IPS DF 4.7 (cell line): ENCODE measurements at regions not wholly inside any gene's neighbourhood (a gene's known extent, or its start where the extent isn't known, plus 50 kb on each side); places are given as distances from the start of the nearest gene placed in this dataset.

Source experiments
- DNase-seq: peaks from one replicate; pipeline ENCODE4 v3.0.0-alpha.2; 2013; ENCODE audit warnings: low spot score; ENCODE audit errors: extremely low read depth

GRCh38 chr21:21722731-21723130, 724.5 kb downstream of the NCAM2 start:
- DNase-seq: no peak

- no peak for DNase-seq
These were observed 732.3 kb downstream of the NCAM2 start for GRCh38 chr21:21730512-21730911.

GRCh38 chr21:21731626-21732025, 733.4 kb downstream of the NCAM2 start:
- no peak for DNase-seq

GRCh38 chr21:21734088-21734487, 735.9 kb downstream of the NCAM2 start:
- no peak for DNase-seq

GRCh38 chr21:21737186-21737585, 739.0 kb downstream of the NCAM2 start:
- no peak for DNase-seq

- no peak for DNase-seq
These were observed 742.0 kb downstream of the NCAM2 start for GRCh38 chr21:21740207-21740606.

GRCh38 chr21:21750124-21750825, 752.1 kb downstream of the NCAM2 start:
- no peak for DNase-seq

GRCh38 chr21:21751286-21751685, 753.1 kb downstream of the NCAM2 start:
- DNase-seq: no peak

- DNase-seq: no peak
These were observed 764.6 kb downstream of the NCAM2 start for GRCh38 chr21:21762855-21763254.

GRCh38 chr21:21764281-21764680, 766.1 kb downstream of the NCAM2 start:
- no peak for DNase-seq

- DNase-seq: no peak
These were observed 769.1 kb downstream of the NCAM2 start for GRCh38 chr21:21767276-21767675.

- no peak for DNase-seq
These were observed 790.4 kb downstream of the NCAM2 start for GRCh38 chr21:21788591-21788990.

- no peak for DNase-seq
These were observed 803.7 kb downstream of the NCAM2 start for GRCh38 chr21:21801921-21802320.

- DNase-seq: no peak
These were observed 808.7 kb downstream of the NCAM2 start for GRCh38 chr21:21806711-21807597.

- DNase-seq: no peak
These were observed 809.3 kb downstream of the NCAM2 start for GRCh38 chr21:21807598-21807903.

- DNase-seq: no peak
These were observed 815.1 kb downstream of the NCAM2 start for GRCh38 chr21:21813289-21813688.

- DNase-seq: no peak
These were observed 815.7 kb downstream of the NCAM2 start for GRCh38 chr21:21813934-21814333.

GRCh38 chr21:21816778-21817177, 818.6 kb downstream of the NCAM2 start:
- no peak for DNase-seq

GRCh38 chr21:21818898-21819297, 820.7 kb downstream of the NCAM2 start:
- DNase-seq: no peak

- no peak for DNase-seq
These were observed 829.9 kb downstream of the NCAM2 start for GRCh38 chr21:21828130-21828529.

GRCh38 chr21:21831036-21831435, 832.8 kb downstream of the NCAM2 start:
- DNase-seq: no peak

GRCh38 chr21:21845901-21846300, 847.7 kb downstream of the NCAM2 start:
- no peak for DNase-seq

- DNase-seq: no peak
These were observed 853.0 kb downstream of the NCAM2 start for GRCh38 chr21:21851205-21851604.
